ENCODE measurements at regions not wholly inside any gene's neighbourhood (a gene's known extent, or its start where the extent isn't known, plus 50 kb on each side); places are given as distances from the start of the nearest gene placed in this dataset.

DNA sequence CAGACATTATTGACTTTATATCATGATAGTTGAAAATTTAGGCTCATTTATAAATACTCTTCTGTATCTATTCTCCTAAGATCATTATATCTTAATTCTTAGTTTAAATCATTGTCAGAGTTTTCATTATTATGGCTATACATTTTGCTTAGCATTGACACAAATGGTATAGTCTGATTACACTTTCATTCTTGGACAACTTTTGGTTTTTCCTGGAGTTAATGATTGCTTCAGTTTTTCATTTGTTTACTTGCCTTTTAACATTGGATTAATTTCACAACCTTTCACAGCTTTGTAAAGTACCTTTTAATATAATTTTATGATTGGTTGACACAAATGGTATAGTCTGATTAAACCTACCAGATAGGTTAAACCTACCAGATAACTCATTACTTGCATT is 298.2 kb downstream of the DYSF start:
- Histone ChIP-seq H4K20me1 (replicated peaks; ENCODE audit: insufficient read depth) (no peaks in the 10 kb centered on the region), H3K4me1 (ENCODE audit: insufficient read depth) (peaks cover 5% of the 10 kb centered on the region), H3K4me3 (no peak overlapping the region), H3K9me2 (ENCODE audit: insufficient read depth) (no peaks in the 10 kb centered on the region), H3K36me3 (ENCODE audit: insufficient read depth) (no peaks in the 10 kb centered on the region), H2AFZ (no peak overlapping the region), H3K27me3 (ENCODE audit: insufficient read depth) (no peaks in the 10 kb centered on the region), H3F3A (replicated peaks; ENCODE audit: low read depth) (no peaks in the 10 kb centered on the region), H3K27ac (ENCODE audit: low read depth) (no peak overlapping the region), H3K79me2 (replicated peaks; ENCODE audit: insufficient read depth) (no peaks in the 10 kb centered on the region), H3K4me2 (no peak overlapping the region)
- no peak overlapping the region for H3K27ac Mint-ChIP-seq
- H3K4me1 Mint-ChIP-seq, result peaks cover 20% of the 10 kb centered on the region
- no peak overlapping the region for H3K4me3 Mint-ChIP-seq
- H3K9me3 Mint-ChIP-seq, result peaks cover 4% of the 10 kb centered on the region; the same call in 2 of the 3 replicates
- H3K27me3 Mint-ChIP-seq (ENCODE audit: insufficient read depth, low read depth, poor library complexity), result peaks cover 1% of the 10 kb centered on the region
- ATAC-seq (no peak), DNase-seq (ENCODE audit: low spot score) (no peak)
- H3K36me3 Mint-ChIP-seq (ENCODE audit: low read depth), result peaks cover 3% of the 10 kb centered on the region; the same call in 1 of the 3 replicates
- TF ChIP-seq CREB1 (CRISPR knock-in tag; IDR thresholded peaks at IDR 0.05; ENCODE audit: low read depth) (no peak), ZNF114 (CRISPR knock-in tag; IDR thresholded peaks at IDR 0.05) (no peak), STAT1 (IDR thresholded peaks at IDR 0.05; ENCODE audit: unreplicated experiment) (no peak), EZH2phosphoT487 (IDR thresholded peaks at IDR 0.05; ENCODE audit: unreplicated experiment) (no peak), EZH2 (IDR thresholded peaks at IDR 0.05; ENCODE audit: low read depth, unreplicated experiment) (no peak)
- TF ChIP-seq, protein P1, sequence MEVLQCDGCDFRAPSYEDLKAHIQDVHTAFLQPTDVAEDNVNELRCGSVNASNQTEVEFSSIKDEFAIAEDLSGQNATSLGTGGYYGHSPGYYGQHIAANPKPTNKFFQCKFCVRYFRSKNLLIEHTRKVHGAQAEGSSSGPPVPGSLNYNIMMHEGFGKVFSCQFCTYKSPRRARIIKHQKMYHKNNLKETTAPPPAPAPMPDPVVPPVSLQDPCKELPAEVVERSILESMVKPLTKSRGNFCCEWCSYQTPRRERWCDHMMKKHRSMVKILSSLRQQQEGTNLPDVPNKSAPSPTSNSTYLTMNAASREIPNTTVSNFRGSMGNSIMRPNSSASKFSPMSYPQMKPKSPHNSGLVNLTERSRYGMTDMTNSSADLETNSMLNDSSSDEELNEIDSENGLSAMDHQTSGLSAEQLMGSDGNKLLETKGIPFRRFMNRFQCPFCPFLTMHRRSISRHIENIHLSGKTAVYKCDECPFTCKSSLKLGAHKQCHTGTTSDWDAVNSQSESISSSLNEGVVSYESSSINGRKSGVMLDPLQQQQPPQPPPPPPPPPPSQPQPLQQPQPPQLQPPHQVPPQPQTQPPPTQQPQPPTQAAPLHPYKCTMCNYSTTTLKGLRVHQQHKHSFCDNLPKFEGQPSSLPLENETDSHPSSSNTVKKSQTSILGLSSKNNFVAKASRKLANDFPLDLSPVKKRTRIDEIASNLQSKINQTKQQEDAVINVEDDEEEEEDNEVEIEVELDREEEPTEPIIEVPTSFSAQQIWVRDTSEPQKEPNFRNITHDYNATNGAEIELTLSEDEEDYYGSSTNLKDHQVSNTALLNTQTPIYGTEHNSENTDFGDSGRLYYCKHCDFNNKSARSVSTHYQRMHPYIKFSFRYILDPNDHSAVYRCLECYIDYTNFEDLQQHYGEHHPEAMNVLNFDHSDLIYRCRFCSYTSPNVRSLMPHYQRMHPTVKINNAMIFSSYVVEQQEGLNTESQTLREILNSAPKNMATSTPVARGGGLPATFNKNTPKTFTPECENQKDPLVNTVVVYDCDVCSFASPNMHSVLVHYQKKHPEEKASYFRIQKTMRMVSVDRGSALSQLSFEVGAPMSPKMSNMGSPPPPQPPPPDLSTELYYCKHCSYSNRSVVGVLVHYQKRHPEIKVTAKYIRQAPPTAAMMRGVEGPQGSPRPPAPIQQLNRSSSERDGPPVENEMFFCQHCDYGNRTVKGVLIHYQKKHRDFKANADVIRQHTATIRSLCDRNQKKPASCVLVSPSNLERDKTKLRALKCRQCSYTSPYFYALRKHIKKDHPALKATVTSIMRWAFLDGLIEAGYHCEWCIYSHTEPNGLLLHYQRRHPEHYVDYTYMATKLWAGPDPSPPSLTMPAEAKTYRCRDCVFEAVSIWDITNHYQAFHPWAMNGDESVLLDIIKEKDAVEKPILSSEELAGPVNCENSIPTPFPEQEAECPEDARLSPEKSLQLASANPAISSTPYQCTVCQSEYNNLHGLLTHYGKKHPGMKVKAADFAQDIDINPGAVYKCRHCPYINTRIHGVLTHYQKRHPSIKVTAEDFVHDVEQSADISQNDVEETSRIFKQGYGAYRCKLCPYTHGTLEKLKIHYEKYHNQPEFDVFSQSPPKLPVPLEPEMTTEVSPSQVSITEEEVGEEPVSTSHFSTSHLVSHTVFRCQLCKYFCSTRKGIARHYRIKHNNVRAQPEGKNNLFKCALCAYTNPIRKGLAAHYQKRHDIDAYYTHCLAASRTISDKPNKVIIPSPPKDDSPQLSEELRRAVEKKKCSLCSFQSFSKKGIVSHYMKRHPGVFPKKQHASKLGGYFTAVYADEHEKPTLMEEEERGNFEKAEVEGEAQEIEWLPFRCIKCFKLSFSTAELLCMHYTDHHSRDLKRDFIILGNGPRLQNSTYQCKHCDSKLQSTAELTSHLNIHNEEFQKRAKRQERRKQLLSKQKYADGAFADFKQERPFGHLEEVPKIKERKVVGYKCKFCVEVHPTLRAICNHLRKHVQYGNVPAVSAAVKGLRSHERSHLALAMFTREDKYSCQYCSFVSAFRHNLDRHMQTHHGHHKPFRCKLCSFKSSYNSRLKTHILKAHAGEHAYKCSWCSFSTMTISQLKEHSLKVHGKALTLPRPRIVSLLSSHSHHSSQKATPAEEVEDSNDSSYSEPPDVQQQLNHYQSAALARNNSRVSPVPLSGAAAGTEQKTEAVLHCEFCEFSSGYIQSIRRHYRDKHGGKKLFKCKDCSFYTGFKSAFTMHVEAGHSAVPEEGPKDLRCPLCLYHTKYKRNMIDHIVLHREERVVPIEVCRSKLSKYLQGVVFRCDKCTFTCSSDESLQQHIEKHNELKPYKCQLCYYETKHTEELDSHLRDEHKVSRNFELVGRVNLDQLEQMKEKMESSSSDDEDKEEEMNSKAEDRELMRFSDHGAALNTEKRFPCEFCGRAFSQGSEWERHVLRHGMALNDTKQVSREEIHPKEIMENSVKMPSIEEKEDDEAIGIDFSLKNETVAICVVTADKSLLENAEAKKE (CRISPR knock-in tag; IDR thresholded peaks at IDR 0.05), result no peak
- TF ChIP-seq, protein P2, sequence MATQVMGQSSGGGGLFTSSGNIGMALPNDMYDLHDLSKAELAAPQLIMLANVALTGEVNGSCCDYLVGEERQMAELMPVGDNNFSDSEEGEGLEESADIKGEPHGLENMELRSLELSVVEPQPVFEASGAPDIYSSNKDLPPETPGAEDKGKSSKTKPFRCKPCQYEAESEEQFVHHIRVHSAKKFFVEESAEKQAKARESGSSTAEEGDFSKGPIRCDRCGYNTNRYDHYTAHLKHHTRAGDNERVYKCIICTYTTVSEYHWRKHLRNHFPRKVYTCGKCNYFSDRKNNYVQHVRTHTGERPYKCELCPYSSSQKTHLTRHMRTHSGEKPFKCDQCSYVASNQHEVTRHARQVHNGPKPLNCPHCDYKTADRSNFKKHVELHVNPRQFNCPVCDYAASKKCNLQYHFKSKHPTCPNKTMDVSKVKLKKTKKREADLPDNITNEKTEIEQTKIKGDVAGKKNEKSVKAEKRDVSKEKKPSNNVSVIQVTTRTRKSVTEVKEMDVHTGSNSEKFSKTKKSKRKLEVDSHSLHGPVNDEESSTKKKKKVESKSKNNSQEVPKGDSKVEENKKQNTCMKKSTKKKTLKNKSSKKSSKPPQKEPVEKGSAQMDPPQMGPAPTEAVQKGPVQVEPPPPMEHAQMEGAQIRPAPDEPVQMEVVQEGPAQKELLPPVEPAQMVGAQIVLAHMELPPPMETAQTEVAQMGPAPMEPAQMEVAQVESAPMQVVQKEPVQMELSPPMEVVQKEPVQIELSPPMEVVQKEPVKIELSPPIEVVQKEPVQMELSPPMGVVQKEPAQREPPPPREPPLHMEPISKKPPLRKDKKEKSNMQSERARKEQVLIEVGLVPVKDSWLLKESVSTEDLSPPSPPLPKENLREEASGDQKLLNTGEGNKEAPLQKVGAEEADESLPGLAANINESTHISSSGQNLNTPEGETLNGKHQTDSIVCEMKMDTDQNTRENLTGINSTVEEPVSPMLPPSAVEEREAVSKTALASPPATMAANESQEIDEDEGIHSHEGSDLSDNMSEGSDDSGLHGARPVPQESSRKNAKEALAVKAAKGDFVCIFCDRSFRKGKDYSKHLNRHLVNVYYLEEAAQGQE (IDR thresholded peaks at IDR 0.05; ENCODE audit: unreplicated experiment), result no peak
